ENCODE measurements at regions not wholly inside any gene's neighbourhood (a gene's known extent, or its start where the extent isn't known, plus 50 kb on each side); places are given as distances from the start of the nearest gene placed in this dataset.
"Not testable (repeated sequence)": the region's sequence is repeated elsewhere in the genome, so short reads cannot be mapped to it uniquely, and the experiment has no call there.

- no peak for DNase-seq
Observed at GRCh38 chr5:108696951-108697715, 50.6 kb upstream of the FER start.

GRCh38 chr5:108696407-108696806, 51.3 kb upstream of the FER start:
- DNase-seq = no peak

- DNase-seq = no peak
Observed at GRCh38 chr5:108688485-108688884, 59.2 kb upstream of the FER start.

DNA sequence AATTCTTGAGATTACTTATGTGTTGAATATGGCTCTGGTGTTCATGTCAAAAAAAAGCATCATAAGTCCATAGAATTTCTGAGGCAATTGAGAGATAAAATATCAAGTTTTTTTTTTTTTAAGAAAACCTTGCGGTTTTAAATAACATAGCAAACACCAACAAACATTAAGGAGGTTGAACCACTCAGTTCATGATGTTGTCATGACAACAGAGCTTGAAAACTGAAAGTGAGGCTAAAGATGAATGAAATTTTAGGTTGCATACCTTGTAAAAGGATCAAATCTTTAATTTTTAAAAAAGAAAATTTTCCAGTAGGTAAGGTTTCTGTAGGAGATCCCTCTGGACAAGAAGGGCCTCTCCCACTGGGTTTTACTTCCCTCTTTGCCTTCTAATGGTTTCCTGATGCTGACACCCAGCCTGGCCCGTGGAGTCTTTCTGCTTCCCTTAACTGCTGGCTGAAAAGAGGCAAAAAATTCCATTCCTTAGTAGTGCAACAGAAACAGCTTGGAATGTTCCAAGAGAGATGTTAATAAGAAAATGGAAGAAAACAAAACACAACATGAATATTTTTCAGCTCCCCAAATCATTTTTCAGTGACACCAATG, 60.0 kb upstream of the FER start:
- no peak for DNase-seq

DNA sequence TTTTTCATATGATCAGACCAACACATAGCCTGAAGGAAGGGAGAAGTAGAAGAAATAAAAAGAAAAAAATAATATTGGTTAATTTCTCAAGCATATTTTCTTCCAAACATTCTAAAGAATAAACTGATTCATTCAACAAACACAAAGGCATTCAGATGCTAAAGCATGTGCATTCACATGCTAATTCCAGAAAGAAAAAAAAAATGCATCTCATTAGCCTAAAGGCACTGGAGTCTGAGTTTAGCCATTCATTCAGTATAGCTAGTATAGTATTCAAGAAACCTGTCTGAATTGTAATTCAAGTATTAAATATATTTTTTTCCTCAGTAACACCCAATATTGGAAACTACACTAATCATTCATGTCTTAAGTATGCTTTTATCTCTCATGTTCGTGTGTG, 61.0 kb upstream of the FER start:
- DNase-seq = no peak

- DNase-seq = not testable (repeated sequence)
Observed at GRCh38 chr5:108685448-108686216, 62.1 kb upstream of the FER start.

- no peak for DNase-seq
Observed at GRCh38 chr5:108681079-108681921, 66.4 kb upstream of the FER start.

DNA sequence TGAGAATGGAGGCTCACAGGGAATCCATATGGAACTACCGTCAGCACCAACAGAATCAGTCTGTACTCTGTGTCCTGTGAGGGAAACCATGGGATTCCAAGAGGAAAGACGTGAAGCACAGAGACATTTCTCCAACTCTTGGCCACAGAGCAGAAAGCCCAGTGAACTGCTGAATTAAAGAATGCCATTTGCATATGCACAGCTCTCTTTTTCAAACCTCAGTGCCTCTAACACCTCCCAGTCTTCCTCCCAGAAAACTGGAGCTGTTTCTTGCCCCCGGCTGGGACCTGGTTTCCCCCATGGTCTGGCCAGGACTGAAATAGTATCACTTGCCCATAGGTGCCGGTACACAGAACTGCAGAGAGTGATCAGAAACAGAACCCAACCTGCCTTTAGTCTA, 69.6 kb upstream of the FER start:
- no peak for DNase-seq

GRCh38 chr5:108675736-108676135, 72.0 kb upstream of the FER start:
- no peak for DNase-seq

DNA sequence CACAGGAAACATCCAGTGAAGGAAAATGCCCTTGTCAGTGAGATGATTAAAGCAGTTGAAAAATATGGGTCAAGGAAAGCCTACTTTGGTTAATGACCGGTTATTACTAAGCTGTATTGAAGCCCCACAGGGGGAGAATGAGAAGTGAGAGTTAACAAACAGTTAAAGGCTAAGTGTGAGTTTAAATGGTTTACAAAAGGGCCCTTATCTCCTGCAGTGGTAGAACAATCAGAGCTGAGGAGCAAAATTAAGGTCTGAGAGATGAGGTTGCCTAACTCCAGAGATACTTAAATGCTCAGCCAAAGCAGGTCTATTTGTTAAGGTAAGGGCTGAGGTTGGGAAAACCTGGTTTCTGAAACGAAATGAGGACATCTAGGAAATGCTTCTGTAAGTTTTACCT, 75.1 kb upstream of the FER start:
- no peak for DNase-seq

GRCh38 chr5:108670591-108671289, 77.0 kb upstream of the FER start:
- DNase-seq = no peak

- no peak for DNase-seq
Observed at GRCh38 chr5:108669462-108669861, 78.2 kb upstream of the FER start.

GRCh38 chr5:108661590-108662219, 86.0 kb upstream of the FER start:
- DNase-seq = no peak

GRCh38 chr5:108661024-108661423, 86.7 kb upstream of the FER start:
- no peak for DNase-seq

DNA sequence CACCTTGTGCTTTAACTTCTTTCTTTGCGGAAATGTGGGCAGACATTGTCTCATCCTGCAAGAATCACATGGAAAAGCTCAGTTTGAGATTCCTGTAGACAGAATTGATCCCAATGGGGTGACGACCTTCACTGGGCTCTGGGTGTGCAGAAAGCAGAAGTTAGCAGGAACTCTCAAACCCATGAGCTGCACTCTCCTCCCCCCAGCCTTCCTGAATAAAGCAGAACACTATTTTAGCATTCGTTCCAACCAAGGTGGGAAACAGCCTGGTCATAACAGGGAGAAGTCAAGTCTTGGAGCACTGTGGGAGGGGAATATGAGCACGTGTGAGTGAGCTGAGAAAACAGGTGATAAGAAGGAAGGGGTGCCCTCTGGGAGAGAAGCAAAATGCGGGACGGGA, 87.4 kb upstream of the FER start:
- DNase-seq = no peak

DNA sequence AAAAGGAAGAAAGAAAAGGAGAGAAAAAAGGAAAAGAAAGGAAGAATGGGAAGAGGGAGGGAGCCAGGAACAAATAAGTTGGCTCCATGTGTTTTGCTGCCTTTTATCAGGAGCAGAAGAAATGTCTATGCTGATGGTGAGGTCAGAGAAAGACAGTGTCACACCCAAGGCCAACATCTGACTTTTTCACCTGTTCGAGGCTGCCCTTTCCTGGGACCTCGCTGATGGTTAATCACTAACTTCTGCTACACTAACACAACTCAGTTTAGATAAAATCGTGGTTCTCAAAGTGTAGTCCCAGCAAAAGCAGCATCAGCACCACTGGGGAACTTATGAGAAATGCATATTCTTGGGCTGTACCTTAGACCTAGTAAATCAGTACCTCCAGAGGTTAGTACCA, 88.2 kb upstream of the FER start:
- DNase-seq = no peak

DNA sequence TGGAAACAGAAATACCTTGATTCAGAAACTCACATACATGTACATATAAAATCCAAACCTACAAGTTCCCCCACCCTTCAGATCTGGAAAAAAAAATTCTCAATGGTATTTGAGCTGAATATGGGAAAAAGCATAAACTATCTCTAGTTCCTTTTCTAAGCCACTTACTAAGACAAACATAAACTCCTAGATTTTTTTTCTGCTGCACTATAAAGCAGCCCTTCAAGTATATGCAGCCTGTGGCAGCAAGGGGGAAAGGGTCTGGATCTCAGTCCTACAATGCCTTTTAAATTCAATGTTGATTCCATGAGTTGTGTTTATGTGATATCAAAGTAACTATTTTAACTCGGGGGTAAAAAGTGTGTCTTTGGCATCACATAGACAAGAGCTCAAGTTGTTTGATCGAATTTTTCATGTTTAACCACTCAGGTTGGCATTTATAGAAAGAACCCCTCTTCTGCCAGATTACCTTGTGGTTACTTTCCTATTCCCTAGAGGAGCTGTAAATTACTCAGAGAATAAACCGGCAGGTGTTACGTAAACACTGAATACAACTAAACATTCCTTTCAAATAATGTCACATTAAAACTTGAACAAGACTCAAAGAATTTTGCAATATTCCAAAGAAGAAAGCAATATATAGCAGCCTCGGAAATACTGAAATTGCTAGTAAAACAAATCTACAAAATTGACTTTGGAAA, 91.8 kb upstream of the FER start:
- no peak for DNase-seq

DNA sequence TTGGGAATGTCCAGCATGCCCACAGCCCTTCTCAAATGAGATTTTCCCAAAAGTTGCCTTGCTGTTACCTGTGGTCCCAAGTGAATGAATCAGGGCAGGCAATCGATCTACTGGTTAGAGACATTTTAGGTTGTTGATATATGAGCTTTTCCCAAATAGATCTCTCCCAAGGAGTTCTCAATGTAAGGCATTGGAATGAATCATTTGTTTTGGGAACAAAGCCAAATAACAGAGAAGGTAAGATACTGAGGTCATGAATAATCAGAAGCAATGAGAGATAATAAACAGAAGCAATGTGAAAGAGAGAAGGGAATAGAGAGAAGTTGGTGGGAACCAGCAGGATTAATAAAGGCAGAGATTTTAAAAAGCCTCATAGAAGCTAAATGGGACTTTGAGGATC, 93.6 kb upstream of the FER start:
- no peak for DNase-seq

- no peak for DNase-seq
Observed at GRCh38 chr5:108653201-108653600, 94.5 kb upstream of the FER start.

DNA sequence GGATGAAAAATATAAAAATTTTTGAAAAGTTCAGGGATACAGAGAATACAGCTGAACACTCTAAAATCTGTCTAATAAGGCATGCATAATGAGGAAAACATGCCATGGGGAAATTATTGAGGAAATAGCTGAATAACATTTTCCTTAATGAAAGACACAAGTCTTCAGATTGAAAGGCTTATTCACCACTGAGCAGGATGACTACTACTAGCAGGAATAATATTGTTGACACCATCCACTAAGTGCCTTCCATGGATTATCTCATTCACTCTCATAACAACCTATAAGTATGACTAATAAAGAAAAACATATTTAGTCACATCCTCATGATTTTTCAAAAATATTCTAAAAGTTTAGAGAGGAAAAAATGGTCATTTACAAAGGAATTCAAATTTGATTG, 96.7 kb upstream of the FER start:
- no peak for DNase-seq

- no peak for DNase-seq
Observed at GRCh38 chr5:108649646-108650045, 98.1 kb upstream of the FER start.
